ENCODE measurements at regions not wholly inside any gene's neighbourhood (a gene's known extent, or its start where the extent isn't known, plus 50 kb on each side); places are given as distances from the start of the nearest gene placed in this dataset.

DNA sequence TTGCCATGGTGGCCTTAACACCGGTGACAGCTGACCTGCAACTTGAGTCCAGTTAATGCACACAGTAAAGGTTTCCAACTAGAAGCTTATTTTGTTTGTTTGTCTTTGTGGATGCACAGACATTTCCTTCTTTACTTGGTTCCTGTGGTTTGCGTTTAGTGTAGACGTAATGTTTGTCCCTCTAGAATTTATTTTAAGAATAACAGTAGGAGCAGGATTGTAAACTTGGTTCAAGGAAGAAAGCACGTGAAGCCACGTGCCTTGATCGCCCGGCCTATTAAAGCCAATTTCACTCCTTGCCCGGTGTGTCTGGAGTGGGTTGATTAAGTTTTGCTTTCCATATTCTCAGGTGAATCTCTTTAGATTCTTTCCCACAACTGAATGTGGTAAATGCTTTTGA, 263.2 kb upstream of the C2CD4B start:
- TF ChIP-seq CTCF (IDR thresholded peaks at IDR 0.05; ENCODE audit: insufficient read depth, low read depth, low read length) (no peak), EZH2 (IDR thresholded peaks at IDR 0.05; ENCODE audit: insufficient read depth, low read length) (no peak)
